PC-3 (cell line): ENCODE measurements at regions not wholly inside any gene's neighbourhood (a gene's known extent, or its start where the extent isn't known, plus 50 kb on each side); places are given as distances from the start of the nearest gene placed in this dataset.

Experiments used
- ATAC-seq: fragments of 200-7000 bp; cut with Tn5 transposase; 2 replicates; pipeline ENCODE4 v1.9.1; 2020; ENCODE audit warnings: mild to moderate bottlenecking, moderate library complexity
- BruUV-seq: library from RNA; stranded (reverse); fragments of 400-500 nt; replicated peaks from 2 replicates; lab custom pipeline; 2021; lab: Mats Ljungman, UMichigan
- CTCF ChIA-PET: fragments of 300-600 bp; sonication (Branson Sonifier 250); formaldehyde crosslinking; loops from one replicate; lab custom pipeline; 2022; ENCODE audit warnings: antibody characterized with exemption; lab: Charles Lee
- POLR2A ChIA-PET: fragments of 300-600 bp; sonication (Branson Sonifier 250); formaldehyde crosslinking; loops from one replicate; lab custom pipeline; 2022; ENCODE audit warnings: antibody characterized with exemption; ENCODE audit not compliant: unreplicated experiment; lab: Charles Lee
- DNase-seq: peaks from one replicate; pipeline ENCODE4 v3.0.0-alpha.2; 2015
- H2AFZ ChIP-seq: fragments of 300-600 bp; sonication (generic); 2 replicates; pipeline ENCODE4 v1.6.0; 2016; ENCODE audit warnings: antibody characterized with exemption, low read length
- H3F3A ChIP-seq: fragments of 300-600 bp; sonication (generic); one replicate; pipeline ENCODE4 v1.6.0; 2017; ENCODE audit warnings: antibody characterized with exemption, low read length, control low read depth, mild to moderate bottlenecking; ENCODE audit not compliant: unreplicated experiment
- H3K27ac ChIP-seq: fragments of 300-600 bp; sonication (generic); 2 replicates; pipeline ENCODE4 v1.5.1; 2016; ENCODE audit warnings: mild to moderate bottlenecking, low read length
- H3K27me3 ChIP-seq: fragments of 300-600 bp; sonication (generic); 2 replicates; pipeline ENCODE4 v1.6.1; 2016; ENCODE audit warnings: low read length, mixed read lengths
- H3K36me3 ChIP-seq: fragments of 300-600 bp; sonication (generic); 2 replicates; pipeline ENCODE4 v1.6.1; 2016; ENCODE audit warnings: low read depth, mixed run types, low read length, mixed read lengths
- H3K4me1 ChIP-seq: fragments of 300-600 bp; sonication (generic); 2 replicates; pipeline ENCODE4 v1.5.1; 2016; ENCODE audit warnings: low read length; ENCODE audit not compliant: insufficient read depth
- H3K4me2 ChIP-seq: fragments of 300-600 bp; sonication (generic); 2 replicates; pipeline ENCODE4 v1.6.0; 2016; ENCODE audit warnings: low read length
- H3K4me3 ChIP-seq: fragments of 300-600 bp; sonication (generic); 2 replicates; pipeline ENCODE4 v1.5.1; 2016; ENCODE audit warnings: mild to moderate bottlenecking, low read length, mixed read lengths
- H3K79me2 ChIP-seq: fragments of 300-600 bp; sonication (generic); 2 replicates; pipeline ENCODE4 v1.6.1; 2017; ENCODE audit warnings: low read length, mixed read lengths
- H3K9ac ChIP-seq: fragments of 300-600 bp; sonication (generic); 2 replicates; pipeline ENCODE4 v1.6.0; 2016; ENCODE audit warnings: mild to moderate bottlenecking, low read length
- H3K9me2 ChIP-seq: fragments of 300-600 bp; sonication (generic); replicated peaks from 2 replicates; pipeline ENCODE4 v1.6.1; 2016; ENCODE audit warnings: mixed run types, low read length, mixed read lengths
- H3K9me3 ChIP-seq: fragments of 300-600 bp; sonication (generic); 2 replicates; pipeline ENCODE4 v1.6.1; 2016; ENCODE audit warnings: low read length, mixed read lengths
- H4K20me1 ChIP-seq: fragments of 300-600 bp; sonication (generic); 2 replicates; pipeline ENCODE4 v1.6.1; 2016; ENCODE audit warnings: low read length, mixed read lengths
- EZH2 ChIP-seq: fragments of 300-600 bp; sonication (generic); IDR thresholded peaks from one replicate; pipeline ENCODE4 v1.6.1; 2017; ENCODE audit warnings: antibody characterized with exemption, mild to moderate bottlenecking, low read length; ENCODE audit not compliant: unreplicated experiment
- EZH2phosphoT487 ChIP-seq: fragments of 300-600 bp; sonication (generic); IDR thresholded peaks from 2 replicates; pipeline ENCODE4 v1.6.1; 2018; ENCODE audit warnings: mild to moderate bottlenecking, antibody characterized with exemption, low read length, borderline replicate concordance
- intact Hi-C: fragments of 100-400 bp; cut with micrococcal nuclease; formaldehyde crosslinking; loops from 2 replicates; pipeline ENCODE4 v1.9.0; 2023
- TF ChIP-seq, protein P1 (sequence below): fragments of 300-600 bp; sonication (generic); conservative IDR thresholded peaks from 2 replicates; pipeline ENCODE4 v1.5.1; 2017; ENCODE audit warnings: antibody characterized with exemption, low read depth, mild to moderate bottlenecking, low read length

- Histone ChIP-seq H3K4me3 (no peak overlapping the region), H3K9ac (no peak overlapping the region), H3F3A (no peaks in the 10 kb centered on the region), H4K20me1 (no peaks in the 10 kb centered on the region), H3K9me3 (0 out of 2 replicates have a peak, but pooled peaks cover 5% of the 10 kb centered on the region), H3K4me1 (no peaks in the 10 kb centered on the region), H2AFZ (no peak overlapping the region), H3K4me2 (no peak overlapping the region), H3K27ac (no peak overlapping the region), H3K36me3 (no peaks in the 10 kb centered on the region), H3K27me3 (no peaks in the 10 kb centered on the region), H3K79me2 (no peaks in the 10 kb centered on the region), H3K9me2 (no peaks in the 10 kb centered on the region)
- POLR2A ChIA-PET = no interaction called here
- ATAC-seq = no peak
- peak; percentile 35 for DNase-seq
- TF ChIP-seq, protein P1, sequence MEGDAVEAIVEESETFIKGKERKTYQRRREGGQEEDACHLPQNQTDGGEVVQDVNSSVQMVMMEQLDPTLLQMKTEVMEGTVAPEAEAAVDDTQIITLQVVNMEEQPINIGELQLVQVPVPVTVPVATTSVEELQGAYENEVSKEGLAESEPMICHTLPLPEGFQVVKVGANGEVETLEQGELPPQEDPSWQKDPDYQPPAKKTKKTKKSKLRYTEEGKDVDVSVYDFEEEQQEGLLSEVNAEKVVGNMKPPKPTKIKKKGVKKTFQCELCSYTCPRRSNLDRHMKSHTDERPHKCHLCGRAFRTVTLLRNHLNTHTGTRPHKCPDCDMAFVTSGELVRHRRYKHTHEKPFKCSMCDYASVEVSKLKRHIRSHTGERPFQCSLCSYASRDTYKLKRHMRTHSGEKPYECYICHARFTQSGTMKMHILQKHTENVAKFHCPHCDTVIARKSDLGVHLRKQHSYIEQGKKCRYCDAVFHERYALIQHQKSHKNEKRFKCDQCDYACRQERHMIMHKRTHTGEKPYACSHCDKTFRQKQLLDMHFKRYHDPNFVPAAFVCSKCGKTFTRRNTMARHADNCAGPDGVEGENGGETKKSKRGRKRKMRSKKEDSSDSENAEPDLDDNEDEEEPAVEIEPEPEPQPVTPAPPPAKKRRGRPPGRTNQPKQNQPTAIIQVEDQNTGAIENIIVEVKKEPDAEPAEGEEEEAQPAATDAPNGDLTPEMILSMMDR = 0 out of 2 replicates have a peak, but pooled peaks have one; percentile 11
- TF ChIP-seq EZH2 = no peak
- intact Hi-C loops = no loop called here
- no TSS peak for BruUV-seq
- CTCF ChIA-PET = no interaction called here
Observed at GRCh38 chr15:24877174-24877573, 77.6 kb upstream of the SNRPN start.

GRCh38 chr15:24878153-24878552, 76.6 kb upstream of the SNRPN start:
- intact Hi-C loops = no loop called here
- H3K4me2 ChIP-seq = peak overlapping the region; percentile 68

DNA sequence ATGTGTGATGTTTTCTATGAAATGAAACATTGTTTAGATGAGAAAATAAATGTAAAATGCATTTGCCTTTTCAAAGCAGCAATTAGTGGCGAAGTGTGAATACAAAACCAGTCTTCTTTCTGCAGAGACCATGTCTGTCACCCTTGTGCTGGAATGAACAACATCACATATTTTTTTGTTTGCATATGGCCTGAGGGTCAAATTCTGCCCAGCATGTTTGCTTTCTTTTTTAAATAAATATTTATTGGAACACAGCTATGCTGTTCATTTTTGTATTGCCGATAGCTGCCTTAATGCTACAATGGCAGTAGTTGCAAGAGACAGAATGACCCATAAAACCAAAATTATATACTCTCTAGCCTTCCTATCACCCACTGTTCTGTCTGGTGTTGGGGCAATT, 75.3 kb upstream of the SNRPN start:
- no peaks in the 10 kb centered on the region for H3K9me2 ChIP-seq
- 0 out of 2 replicates have a peak, but pooled peaks cover 5% of the 10 kb centered on the region for H3K9me3 ChIP-seq
- TF ChIP-seq EZH2 = no peak
- ChIA-PET POLR2A (no interaction called here), CTCF (no interaction called here)
- no peaks in the 10 kb centered on the region for H3F3A ChIP-seq
- no peaks in the 10 kb centered on the region for H3K27me3 ChIP-seq
- no peaks in the 10 kb centered on the region for H3K79me2 ChIP-seq
- H3K27ac ChIP-seq = no peak overlapping the region
- H3K4me3 ChIP-seq = no peak overlapping the region
- ATAC-seq (no peak), DNase-seq (no peak)
- no peaks in the 10 kb centered on the region for H3K36me3 ChIP-seq
- H4K20me1 ChIP-seq = no peaks in the 10 kb centered on the region
- H3K4me2 ChIP-seq = no peak overlapping the region
- H3K9ac ChIP-seq = no peak overlapping the region
- no TSS peak for BruUV-seq
- no peak overlapping the region for H2AFZ ChIP-seq
- no peaks in the 10 kb centered on the region for H3K4me1 ChIP-seq
- intact Hi-C loops = no loop called here

More at GRCh38 chr15:24878153-24878552, 76.6 kb upstream of the SNRPN start:
- Histone ChIP-seq H3K4me1 (no peaks in the 10 kb centered on the region), H3K27ac (no peak overlapping the region; the same call in 1 of the 2 replicates), H2AFZ (peak overlapping the region; percentile 77), H3K36me3 (no peaks in the 10 kb centered on the region), H4K20me1 (no peaks in the 10 kb centered on the region), H3K9me2 (no peaks in the 10 kb centered on the region), H3K27me3 (no peaks in the 10 kb centered on the region), H3K4me3 (peak overlapping the region; percentile 64), H3K9ac (peak overlapping the region; percentile 40), H3F3A (no peaks in the 10 kb centered on the region), H3K79me2 (no peaks in the 10 kb centered on the region), H3K9me3 (0 out of 2 replicates have a peak, but pooled peaks cover 5% of the 10 kb centered on the region)
- POLR2A ChIA-PET = no interaction called here
- peak; percentile 36 for DNase-seq
- no TSS peak for BruUV-seq
- peak; percentile 24; the same call in 1 of the 2 replicates for ATAC-seq
- CTCF ChIA-PET = no interaction called here
- TF ChIP-seq EZH2phosphoT487 (no peak), EZH2 (no peak)
- TF ChIP-seq, protein P1 = no peak
